Stimulated activated CD4-positive, alpha-beta T cell treated with anti-CD3 and anti-CD28 coated beads, Interleukin-15, amount 100 ng/mL, for 48 hours (primary cell): ENCODE measurements at regions not wholly inside any gene's neighbourhood (a gene's known extent, or its start where the extent isn't known, plus 50 kb on each side); places are given as distances from the start of the nearest gene placed in this dataset.

ENCODE experiments used
- DNase-seq, 2 donors: peaks; one replicate each; pipeline ENCODE4 v3.0.0-alpha.2; 2020; ENCODE audit warnings: low read depth in 2 of 2

DNA sequence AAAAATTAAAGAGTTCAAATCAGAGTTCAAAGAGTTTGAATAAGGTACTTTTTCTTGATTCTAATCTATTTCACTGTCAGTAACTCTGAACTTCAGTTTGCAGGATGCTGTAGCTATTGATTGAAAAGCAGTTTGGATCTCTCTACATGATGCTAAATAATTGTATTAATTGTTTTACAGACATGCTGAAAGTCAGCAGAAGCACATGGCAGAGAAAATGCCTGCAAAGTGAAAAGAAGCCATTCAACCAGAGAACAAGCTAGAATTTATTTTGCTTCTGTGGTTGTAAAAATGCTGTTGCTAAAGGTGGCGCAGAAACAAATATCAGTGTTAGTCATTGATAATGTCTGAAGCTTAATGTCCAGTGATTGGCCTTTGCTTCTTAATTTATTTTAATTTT, 92.1 kb upstream of the IL12A start:
- no peak for DNase-seq

DNA sequence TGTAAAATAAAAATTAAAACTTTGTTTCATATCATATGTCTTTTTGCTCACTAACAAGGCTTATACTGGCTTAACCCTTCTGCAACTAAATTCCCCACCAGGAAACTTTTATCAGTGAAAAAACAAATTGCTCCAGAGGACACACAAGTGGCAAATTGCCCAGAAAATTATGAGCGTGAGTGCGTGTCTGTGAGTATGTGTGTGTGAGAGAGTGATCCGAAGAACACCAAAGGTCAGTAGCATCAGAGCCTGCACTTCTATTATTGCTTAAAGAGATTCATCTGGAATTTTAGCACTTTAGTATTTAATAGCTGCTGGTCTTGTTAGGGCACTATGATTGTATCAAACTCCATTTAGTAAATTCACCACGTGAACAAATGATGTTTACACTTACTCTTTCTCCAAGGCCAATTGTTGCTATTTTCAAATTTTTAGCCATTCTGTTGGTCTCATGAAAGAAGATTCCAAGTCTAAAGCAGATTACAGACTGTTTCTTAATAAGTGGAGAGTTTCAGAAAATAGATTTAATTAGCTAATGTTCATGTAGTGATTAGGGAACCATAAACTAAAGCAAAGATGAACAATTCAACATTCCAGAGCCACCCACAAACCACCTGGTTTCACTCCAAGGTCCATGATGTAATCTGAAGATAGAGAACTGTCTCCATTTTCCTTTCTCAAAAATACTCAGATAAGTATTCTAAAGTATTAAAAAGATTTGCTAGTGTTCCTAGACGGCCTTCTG, 91.1 kb upstream of the IL12A start:
- DNase-seq: no peak

DNA sequence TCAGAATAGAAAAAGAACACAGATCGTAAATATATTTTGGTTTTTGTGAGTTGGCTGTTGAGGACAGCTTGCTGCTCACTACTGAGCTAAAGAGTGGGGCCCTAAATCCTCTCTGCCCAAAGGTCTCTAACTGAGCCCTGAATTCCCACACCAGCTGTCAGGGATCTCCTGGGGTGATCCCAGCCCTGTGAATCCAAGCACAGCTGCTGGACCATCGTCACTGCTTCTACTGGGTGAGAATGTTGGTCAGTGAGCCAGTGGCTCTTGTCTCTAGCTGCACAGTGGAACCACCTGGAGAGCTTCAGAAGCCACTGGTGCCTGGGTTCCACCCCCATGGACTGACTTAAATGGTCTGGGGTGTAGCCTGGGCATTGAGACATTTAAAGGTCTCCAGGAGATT, 90.5 kb upstream of the IL12A start:
- no peak for DNase-seq

DNA sequence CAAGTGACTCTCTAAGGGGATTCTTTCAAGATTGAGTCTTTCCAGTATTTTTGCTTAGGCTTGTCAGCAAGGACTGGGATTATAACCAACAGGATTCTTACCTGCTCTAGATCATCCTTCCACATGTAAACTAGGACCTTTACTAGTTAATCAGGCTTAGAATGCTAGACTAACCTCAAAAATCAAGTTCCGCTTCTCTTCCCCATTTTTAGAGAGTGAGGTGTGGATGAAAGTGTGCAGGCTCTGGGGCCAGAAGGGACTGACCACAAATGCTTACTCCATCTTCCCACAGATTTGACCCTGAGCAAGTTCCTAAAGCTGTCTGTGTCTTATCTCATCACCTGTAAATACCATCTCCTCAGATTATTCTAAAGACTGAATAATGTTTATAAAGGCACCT, 89.5 kb upstream of the IL12A start:
- no peak for DNase-seq

DNA sequence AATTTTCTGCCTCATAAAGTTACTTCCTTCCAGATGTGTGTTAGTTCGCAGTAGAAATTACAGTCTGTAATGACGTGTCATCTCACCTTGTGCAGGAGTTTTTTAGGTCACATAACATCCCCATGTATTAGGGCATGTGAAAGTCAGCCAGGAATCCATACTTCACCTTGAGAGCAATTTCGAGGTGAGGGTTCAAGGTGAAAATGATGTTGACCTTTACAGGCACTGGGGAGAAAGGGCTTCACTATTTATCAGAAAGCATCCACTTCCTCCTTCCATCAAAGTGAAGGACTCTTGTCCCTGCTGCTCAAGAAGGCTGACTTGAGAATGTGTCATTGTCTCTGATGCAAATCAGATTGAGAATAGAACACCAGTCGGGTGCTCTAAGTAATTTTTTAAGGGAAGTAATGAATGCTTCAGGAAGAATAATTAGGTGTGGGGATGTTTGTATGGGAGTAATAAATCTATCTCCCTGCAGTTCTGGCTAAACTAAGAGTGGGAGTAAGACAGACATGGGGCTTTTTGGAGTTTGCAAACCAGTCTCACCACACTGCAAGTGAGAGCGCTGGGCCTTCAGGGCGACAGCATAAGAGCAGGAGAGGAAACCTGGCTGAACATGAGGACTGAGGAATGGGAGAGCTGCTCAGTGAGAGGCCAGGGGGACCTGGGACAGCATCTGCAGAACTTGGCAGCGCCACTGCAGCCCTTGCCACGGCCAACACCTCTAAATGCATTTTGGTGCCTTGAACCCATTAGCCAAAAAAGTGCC, 85.9 kb upstream of the IL12A start:
- no peak for DNase-seq

DNA sequence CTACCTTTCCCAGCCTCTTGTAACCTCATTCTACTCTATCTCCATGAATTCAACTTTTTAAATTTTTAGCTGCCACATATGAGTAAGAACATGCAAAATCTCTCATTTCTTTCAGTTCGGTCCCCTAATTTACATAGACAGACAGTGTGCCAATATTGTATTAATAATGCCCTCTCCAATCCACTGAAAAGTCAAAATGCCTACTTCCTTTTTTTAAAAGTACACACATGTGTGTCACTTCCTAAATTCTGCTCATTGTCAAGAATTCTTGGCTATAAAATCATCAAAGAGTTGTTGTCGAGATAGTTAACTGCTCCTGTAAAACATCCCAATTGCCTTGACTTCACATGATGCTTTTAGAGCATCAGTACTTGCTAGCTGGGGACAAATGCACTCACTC, 84.2 kb upstream of the IL12A start:
- DNase-seq: no peak

DNA sequence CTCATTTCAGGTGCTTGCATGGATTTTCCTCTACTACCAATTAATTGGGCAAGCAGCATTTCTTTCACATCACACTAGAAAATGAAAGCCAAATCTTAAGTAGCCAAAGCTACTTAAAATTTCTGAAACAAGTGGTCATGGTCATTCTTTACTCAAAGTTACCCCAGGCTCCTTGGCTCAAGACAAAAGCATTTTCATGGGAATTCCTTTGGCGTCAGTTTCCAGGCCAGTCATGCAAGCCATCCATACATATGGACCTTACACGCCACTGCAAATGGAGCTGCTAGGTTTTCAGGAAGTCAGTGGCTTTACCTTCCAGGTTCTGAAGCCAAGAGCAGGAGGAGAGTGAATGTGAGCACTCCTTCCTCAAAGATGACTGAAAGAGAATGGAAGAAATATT, 83.7 kb upstream of the IL12A start:
- DNase-seq: no peak

DNA sequence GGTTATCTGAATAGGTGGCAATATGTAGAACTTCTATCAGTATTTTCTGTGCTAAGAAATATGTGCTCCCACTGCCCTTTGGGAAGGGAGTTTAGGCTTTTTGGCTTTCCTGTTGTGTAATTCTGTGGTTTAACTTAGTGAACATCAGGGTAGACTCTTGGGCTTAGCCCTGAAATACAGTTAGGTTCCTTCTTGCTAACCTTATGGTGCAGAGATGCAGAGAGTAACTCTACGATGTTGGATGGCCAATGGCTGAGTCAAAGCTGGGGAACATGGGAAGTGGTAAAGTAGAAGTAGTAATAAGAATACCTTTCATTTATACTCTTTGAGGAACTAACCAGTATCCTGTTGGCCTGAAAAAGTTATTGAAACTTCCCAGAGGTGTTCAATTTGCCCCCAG, 80.8 kb upstream of the IL12A start:
- no peak for DNase-seq

DNA sequence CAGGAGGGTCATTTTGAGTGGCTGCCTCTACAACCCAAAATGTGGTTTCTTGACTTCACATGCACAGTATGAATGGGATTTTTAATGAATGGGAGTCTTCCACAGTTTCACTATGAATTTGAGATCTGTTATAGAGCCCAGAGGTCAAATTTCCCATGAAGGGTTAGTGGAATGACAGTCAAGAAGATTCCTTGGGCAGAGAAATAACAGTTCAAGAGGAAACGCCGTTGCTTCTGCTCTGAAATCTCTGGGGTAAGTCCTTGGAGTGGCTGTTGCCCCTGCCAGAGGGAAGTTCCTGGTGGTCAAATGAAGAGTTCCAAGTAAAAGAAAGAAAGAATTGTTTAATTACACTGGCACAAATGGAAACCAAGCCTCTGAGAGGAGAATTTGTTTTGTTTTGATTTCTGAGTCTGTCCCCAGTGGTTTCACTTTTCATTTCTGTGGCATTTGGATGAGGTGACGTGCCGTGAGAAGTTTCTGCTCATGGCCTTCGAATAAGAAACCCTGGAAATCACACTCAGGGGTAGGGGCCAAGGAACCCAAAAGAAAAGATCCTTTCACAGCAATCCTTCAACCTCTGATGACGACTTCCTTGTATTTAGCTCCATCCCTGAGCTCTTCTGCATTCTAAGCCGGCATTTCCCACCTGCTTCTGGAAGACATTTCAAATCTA, 77.5 kb upstream of the IL12A start:
- no peak for DNase-seq

DNA sequence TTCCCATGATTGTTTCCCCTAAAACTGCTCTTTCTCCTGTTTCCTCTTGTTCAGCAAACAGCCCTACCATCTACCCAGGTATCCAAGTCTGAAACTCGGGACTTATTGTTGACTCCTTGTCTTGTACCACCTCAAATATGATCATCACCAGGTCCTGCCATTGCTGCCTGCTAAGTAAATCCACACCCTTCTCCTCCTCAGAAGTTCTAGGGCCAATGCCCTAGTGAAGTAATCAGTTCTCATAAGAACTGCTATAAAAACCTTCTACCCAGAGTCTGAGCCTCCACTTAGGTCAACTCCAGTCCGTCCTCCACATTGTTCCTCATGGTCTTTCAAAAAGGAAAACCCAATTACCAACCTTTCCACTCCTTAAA, 77.0 kb upstream of the IL12A start:
- no peak for DNase-seq

DNA sequence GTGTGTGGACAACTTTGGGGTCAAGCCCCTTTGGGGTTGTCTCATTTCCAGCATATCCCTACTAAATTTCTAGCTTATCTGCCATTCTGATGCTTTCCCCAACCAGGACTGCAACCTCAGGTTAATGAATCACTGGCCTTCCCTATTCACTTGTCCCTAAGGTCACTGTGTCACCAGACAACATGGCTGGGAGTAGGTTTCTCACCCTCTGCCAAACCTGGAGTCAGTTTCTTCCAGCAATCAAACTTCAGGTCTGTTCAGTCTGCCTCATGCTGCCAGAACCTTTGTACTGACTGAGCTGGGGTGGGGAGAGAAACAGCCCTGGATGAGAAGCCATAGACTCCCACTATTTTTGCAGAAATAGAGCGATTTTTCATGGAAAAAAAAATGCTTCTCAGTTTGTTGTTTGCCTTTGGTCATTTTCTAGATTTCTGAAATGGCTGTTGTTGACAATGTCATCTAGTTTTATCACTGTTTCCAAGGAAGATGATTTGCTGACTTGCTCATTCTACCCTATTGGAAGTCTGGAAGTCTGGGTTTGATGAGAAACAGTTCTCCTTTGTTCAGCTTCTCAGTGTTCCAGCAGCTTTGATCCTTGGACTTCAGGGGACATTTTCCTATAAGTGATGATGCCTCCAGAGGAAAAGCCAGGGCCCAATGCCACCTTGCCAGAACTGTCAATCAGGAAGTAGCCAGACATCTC, 74.8 kb upstream of the IL12A start:
- no peak for DNase-seq

DNA sequence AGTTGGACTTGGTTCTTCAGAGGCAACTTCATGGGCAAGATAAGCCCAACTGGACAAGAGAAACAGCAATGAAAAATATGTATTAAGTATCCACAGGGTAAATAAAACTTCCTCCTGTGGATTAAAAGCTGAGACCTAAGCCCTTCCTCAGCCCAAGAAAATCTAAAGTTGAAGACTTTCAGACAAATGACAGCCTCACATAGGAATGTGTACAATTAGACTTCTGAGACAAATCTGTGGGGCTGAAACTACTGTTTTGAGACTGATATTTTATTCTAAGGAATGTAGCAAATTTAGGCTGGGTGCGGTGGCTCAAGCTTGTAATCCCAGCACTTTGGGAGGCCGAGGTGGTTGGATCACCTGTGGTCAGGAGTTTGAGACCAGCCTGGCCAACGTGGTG, 74.2 kb upstream of the IL12A start:
- no peak for DNase-seq

DNA sequence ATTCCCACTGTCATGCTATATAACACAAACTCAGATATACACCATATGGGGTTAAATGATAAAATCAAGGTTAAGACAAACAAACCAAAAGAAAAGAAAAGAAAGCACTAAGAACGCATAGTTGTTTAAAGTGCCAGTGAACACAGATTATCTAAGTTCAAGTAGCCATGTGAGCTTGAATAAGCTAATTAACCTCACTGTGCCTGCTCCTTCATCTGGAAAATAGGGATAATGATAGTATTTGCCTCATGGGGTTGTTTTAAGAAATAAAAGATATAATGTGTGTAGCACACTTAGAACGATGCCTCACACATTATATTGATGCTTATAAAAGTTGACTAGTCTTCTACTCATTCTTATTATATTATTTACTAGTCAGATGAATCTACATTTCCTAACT, 72.6 kb upstream of the IL12A start:
- no peak for DNase-seq

DNA sequence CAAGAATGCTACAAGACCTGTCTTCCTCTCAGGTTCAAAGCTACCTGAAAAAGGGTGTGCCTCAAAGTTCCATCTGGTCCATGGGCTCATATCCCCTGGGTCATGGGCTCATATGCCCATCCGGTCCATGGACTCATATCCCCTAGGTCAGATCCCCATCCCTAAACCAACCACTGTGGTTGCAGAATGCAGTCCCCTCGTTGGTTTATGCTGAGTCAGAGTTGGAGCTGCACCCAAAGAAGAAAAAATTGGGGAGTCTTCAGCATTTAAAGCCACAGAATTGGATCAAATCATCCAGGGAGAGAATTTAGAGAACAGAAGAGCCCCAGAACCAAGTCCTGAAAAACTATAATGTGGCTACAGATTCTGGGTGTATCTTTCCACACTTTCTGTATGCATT, 71.5 kb upstream of the IL12A start:
- DNase-seq: no peak

DNA sequence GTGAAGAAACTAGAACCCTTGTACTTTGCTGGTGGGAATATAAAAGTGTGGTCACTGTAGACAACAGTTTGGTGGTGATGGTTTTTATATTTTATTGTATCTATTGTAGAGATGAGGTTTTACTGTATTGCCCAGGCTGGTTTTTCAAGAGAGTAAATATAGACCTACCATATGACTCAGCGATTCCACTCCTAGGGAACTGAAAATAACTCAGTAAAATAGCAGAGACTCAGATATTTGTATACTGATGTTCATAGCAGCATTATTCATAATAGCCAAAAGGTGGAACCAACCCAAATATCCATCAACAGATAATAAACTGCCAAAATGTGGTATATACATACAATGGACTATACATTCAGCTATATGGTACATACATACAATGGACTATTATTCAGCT, 68.8 kb upstream of the IL12A start:
- no peak for DNase-seq

DNA sequence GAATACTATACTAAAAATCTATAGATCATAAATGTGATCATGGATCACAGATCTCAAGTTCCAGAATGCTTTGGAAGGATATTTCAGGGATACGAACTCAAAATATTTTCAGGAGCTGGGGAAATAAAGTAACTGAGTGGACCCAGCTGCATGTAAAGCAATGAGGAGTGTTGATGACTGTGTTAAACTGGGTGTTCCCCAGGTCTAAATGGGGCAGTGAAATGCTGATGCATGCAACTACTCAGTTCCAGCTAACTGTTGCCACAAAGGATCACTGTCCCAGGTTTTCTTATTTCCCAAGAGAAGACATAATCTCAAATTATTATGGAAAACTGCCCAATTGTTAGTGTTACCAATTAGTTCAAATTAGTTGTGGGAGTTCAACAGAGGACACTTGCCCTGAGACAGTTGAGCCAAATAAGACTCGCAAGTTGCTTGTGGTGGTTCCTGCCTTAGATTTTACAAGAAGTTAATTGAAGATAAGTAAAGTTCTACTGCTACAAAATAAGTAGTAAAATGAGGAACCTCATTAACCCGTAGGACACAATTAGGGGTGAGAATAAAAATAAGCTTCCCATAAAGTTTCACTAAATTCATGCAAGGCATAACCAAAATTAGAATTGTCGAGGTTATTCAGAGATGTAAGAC, 66.3 kb upstream of the IL12A start:
- DNase-seq: no peak

DNA sequence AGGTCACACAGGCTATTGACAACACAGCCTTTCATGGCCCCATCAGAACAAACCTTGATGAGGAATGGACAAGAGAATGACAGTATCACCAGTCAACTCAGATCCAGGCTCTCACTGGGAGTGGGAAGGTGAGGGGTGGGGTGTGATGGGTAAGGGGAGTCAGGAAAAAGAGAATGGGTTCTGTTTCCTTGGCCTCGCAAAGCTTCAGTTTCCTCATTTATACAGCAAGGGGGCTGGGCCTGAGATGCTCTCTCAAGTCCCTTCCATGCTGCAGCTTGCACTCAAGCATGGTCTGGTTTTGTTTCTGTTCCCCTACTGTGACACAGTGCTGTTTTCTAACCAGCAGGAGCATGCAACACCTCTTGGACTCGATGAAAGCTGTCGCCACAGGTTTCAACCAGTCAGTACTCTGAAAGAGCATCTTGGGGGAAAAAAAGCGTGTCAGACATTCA, 65.7 kb upstream of the IL12A start:
- no peak for DNase-seq

DNA sequence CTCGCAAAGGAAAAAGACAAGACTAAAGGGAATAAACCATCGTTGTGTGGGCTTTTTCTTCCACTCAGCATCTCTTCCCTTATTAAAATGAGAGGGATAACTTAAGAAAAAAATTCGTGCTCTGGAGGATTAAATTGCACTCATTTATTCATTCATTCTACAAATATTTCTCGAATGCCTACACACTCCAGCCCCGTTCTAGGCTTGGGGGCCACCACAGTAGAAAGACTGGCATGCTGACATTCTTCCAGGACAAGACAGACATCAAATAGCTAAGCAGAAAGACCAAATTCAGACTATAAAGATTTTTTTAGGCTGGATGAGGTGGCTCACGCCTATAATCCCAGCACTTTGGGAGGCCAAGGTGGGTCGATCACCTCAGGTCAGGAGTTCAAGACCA, 65.3 kb upstream of the IL12A start:
- DNase-seq: no peak

DNA sequence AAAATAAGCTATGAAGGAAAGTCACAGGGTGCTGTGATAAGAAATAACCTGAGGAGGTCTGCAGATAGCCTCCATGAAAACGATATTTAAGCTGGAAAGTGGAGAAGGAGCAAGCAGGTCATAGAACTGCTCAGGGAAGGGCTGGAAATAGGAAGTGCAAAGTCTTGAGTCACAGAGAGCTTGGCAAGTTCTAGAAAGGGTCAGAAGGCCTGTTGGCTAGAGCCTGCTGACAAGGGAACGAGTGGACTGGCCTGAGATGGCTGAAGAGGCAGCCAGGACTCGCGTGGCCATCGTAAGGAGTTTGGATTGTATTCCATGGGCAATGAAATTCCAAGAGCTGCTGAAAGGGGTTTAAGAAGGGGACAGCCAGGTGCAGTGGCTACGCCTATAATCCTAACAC, 64.7 kb upstream of the IL12A start:
- DNase-seq: no peak

DNA sequence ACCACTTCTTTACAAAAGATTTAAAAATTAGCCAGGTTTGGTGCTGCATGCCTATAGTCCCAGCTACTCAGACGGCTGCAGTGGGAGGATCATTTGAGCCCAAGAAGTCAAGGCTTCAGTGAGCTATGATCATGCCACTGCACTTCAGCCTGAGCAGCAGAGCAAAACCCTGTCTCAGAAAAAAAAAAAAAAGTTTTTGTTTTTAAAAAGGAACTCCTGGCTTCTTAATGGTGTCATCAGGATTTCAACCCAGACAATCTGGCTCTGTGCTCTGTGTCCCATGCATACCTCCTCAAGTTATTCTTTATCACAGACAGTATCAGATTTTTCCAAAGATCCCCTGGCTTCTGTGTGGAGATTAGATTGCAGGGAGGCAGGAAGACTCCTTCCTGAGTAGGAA, 64.2 kb upstream of the IL12A start:
- DNase-seq: no peak

DNA sequence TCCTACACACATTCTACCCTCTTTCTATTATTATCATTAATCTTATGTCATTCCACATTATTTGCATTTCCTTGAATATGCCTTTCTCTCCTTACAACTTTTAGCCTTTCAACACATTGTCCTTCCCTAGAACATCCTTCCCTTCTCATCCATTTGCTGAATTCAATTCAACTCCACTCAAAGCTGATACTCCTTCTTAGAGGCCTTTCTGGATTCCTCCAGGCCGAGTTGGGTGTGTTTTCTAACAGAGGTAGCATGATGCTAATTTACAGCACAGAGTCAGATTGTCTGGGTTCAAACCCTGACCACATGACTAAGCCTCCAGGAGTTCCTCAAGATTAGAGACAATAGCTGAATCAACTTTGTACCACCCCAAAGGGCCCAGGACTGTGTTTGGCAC, 63.4 kb upstream of the IL12A start:
- DNase-seq: no peak

DNA sequence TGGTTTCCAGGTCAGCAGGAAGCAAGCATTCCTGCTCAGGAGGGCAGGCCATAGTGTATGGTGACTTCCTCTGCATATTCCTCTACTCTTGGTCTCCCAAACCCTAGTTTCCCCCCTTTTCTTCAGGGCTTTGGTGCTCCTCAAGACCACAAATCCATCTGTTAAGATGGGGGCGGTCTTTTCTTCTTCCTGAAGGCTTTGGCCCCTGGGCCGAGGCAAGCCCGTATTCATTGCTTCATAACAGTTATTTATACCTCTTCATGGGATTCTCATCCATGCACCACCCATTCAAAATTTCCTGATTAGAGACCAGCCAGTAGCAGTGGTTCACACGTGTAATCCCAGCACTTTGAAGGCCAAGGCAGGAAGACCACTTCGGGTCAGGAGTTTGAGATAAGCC, 62.1 kb upstream of the IL12A start:
- DNase-seq: no peak
